ENCODE measurements at regions not wholly inside any gene's neighbourhood (a gene's known extent, or its start where the extent isn't known, plus 50 kb on each side); places are given as distances from the start of the nearest gene placed in this dataset.

- no peaks in the 10 kb centered on the region for H3K79me2 ChIP-seq (ENCODE audit: insufficient read depth, low read depth, low read length)
- no peak overlapping the region for H3K4me3 ChIP-seq (ENCODE audit: low read depth, low read length, poor library complexity, severe bottlenecking)
- H3K9me3 ChIP-seq (ENCODE audit: low read length), result no peaks in the 10 kb centered on the region
- no peak overlapping the region for H3K27ac ChIP-seq (ENCODE audit: low read depth, low read length, poor library complexity, severe bottlenecking)
- TF ChIP-seq EZH2phosphoT487 (IDR thresholded peaks at IDR 0.05; ENCODE audit: borderline replicate concordance, low read depth, low read length), result no peak
- TF ChIP-seq CTCF (conservative IDR thresholded peaks at IDR 0.05; ENCODE audit: low read length), result no peak
- BruUV-seq (replicated peaks), result no TSS peak
- H3K4me1 ChIP-seq (ENCODE audit: insufficient read depth, low read length, poor library complexity, severe bottlenecking), result peaks cover 15% of the 10 kb centered on the region
- H4K20me1 ChIP-seq (ENCODE audit: insufficient read depth, low read length), result no peaks in the 10 kb centered on the region
- no peak for DNase-seq (ENCODE audit: low spot score)
- no peak overlapping the region for H3K4me2 ChIP-seq (ENCODE audit: low read length)
- intact Hi-C loops (cut with micrococcal nuclease; ENCODE audit: unreplicated experiment), result no loop called here
- H3K9me2 ChIP-seq (ENCODE audit: insufficient read depth, low read length), result no peaks in the 10 kb centered on the region
- CTCF ChIA-PET (ENCODE audit: unreplicated experiment), result no interaction called here
- peak overlapping the region; percentile 71; the same call in 1 of the 2 replicates for H2AFZ ChIP-seq (ENCODE audit: low read length)
- POLR2A ChIA-PET, result interaction anchor here (0.5 to 2.3 kb wide), 6 partner anchors 8 to 337 kb away, joined by 3 to 6 read pairs (median 4); no protein-coding TSS in a partner anchor
- no peaks in the 10 kb centered on the region for H3K36me3 ChIP-seq (ENCODE audit: insufficient read depth, low read length)
Measured at GRCh38 chr9:105065098-105066088, 137.4 kb upstream of the ABCA1 start.

- intact Hi-C loops (cut with micrococcal nuclease; ENCODE audit: unreplicated experiment), result no loop called here
- CTCF ChIA-PET (ENCODE audit: unreplicated experiment), result no interaction called here
- BruUV-seq (replicated peaks), result no TSS peak
Measured at GRCh38 chr9:105066275-105066865, 138.4 kb upstream of the ABCA1 start.

More at GRCh38 chr9:105066275-105066865, 138.4 kb upstream of the ABCA1 start:
- no peak overlapping the region for H3K4me2 ChIP-seq (ENCODE audit: low read length)
- no peak overlapping the region for H2AFZ ChIP-seq (ENCODE audit: low read length)
- H4K20me1 ChIP-seq (ENCODE audit: insufficient read depth, low read length), result no peaks in the 10 kb centered on the region
- no peaks in the 10 kb centered on the region for H3K36me3 ChIP-seq (ENCODE audit: insufficient read depth, low read length)
- H3K4me1 ChIP-seq (ENCODE audit: insufficient read depth, low read length, poor library complexity, severe bottlenecking), result peaks cover 15% of the 10 kb centered on the region
- DNase-seq (ENCODE audit: low spot score), result no peak
- H3K79me2 ChIP-seq (ENCODE audit: insufficient read depth, low read depth, low read length), result no peaks in the 10 kb centered on the region
- H3K4me3 ChIP-seq (ENCODE audit: low read depth, low read length, poor library complexity, severe bottlenecking), result no peak overlapping the region
- no peaks in the 10 kb centered on the region for H3K9me2 ChIP-seq (ENCODE audit: insufficient read depth, low read length)
- no peak for TF ChIP-seq EZH2phosphoT487 (IDR thresholded peaks at IDR 0.05; ENCODE audit: borderline replicate concordance, low read depth, low read length)
- TF ChIP-seq CTCF (conservative IDR thresholded peaks at IDR 0.05; ENCODE audit: low read length), result no peak
- POLR2A ChIA-PET, result interaction anchor here (0.6 to 1.2 kb wide), 2 partner anchors 10 to 75 kb away, joined by 3 to 4 read pairs; no protein-coding TSS in a partner anchor
- H3K27ac ChIP-seq (ENCODE audit: low read depth, low read length, poor library complexity, severe bottlenecking), result no peak overlapping the region
- H3K9me3 ChIP-seq (ENCODE audit: low read length), result no peaks in the 10 kb centered on the region

Measured in OCI-LY7 (cell line).